Type B pancreatic cell (in vitro differentiated cells): ENCODE measurements at regions not wholly inside any gene's neighbourhood (a gene's known extent, or its start where the extent isn't known, plus 50 kb on each side); places are given as distances from the start of the nearest gene placed in this dataset.
A peak's percentile ranks its signal among the peaks of the same experiment; 100 is the strongest.

Experiments used
- DNase-seq: peaks from one replicate; pipeline ENCODE4 v3.0.0; 2021; ENCODE audit warnings: mixed read lengths; ENCODE audit not compliant: unreplicated experiment; ENCODE audit errors: extremely low spot score
- H3K27ac Mint-ChIP-seq: 2 replicates; pipeline ENCODE4 v1.8.0; 2021; ENCODE audit warnings: mild to moderate bottlenecking, mixed read lengths
- H3K27me3 Mint-ChIP-seq: 2 replicates; pipeline ENCODE4 v1.8.0; 2021; ENCODE audit warnings: mixed read lengths
- H3K36me3 Mint-ChIP-seq: 2 replicates; pipeline ENCODE4 v1.8.0; 2021; ENCODE audit warnings: mixed read lengths
- H3K4me1 Mint-ChIP-seq: one replicate; pipeline ENCODE4 v1.8.0; 2021; ENCODE audit warnings: mixed read lengths; ENCODE audit not compliant: unreplicated experiment
- H3K4me3 Mint-ChIP-seq: 2 replicates; pipeline ENCODE4 v1.8.0; 2021; ENCODE audit warnings: mild to moderate bottlenecking, mixed read lengths
- H3K9me3 Mint-ChIP-seq: 2 replicates; pipeline ENCODE4 v1.8.0; 2021; ENCODE audit warnings: mixed read lengths
- CTCF ChIP-seq: fragments of 200-600 bp; sonication (generic); conservative IDR thresholded peaks from 2 replicates; pipeline ENCODE4 v1.5.0; 2021; ENCODE audit warnings: antibody characterized with exemption, mild to moderate bottlenecking

GRCh38 chr5:106610041-106610440, 1060.7 kb downstream of the EFNA5 start:
- H3K4me1 Mint-ChIP-seq, result no peaks in the 10 kb centered on the region
- H3K9me3 Mint-ChIP-seq, result no peaks in the 10 kb centered on the region
- H3K4me3 Mint-ChIP-seq, result no peak overlapping the region
- no peak for DNase-seq
- no peaks in the 10 kb centered on the region for H3K27me3 Mint-ChIP-seq
- no peak overlapping the region for H3K27ac Mint-ChIP-seq
- no peaks in the 10 kb centered on the region for H3K36me3 Mint-ChIP-seq
- TF ChIP-seq CTCF, result no peak

- no peak for TF ChIP-seq CTCF
- H3K36me3 Mint-ChIP-seq, result no peaks in the 10 kb centered on the region
- peaks cover 5% of the 10 kb centered on the region for H3K9me3 Mint-ChIP-seq
- no peaks in the 10 kb centered on the region for H3K4me1 Mint-ChIP-seq
- no peak overlapping the region for H3K27ac Mint-ChIP-seq
- no peaks in the 10 kb centered on the region for H3K27me3 Mint-ChIP-seq
- peak overlapping the region; percentile 2 for H3K4me3 Mint-ChIP-seq
- DNase-seq, result no peak
Observed at GRCh38 chr5:106601620-106602019, 1069.1 kb downstream of the EFNA5 start.

- H3K27me3 Mint-ChIP-seq, result no peaks in the 10 kb centered on the region
- H3K9me3 Mint-ChIP-seq, result peaks cover 5% of the 10 kb centered on the region
- no peak overlapping the region for H3K27ac Mint-ChIP-seq
- H3K4me3 Mint-ChIP-seq, result no peak overlapping the region
- TF ChIP-seq CTCF, result no peak
- no peaks in the 10 kb centered on the region for H3K4me1 Mint-ChIP-seq
- no peak for DNase-seq
- no peaks in the 10 kb centered on the region for H3K36me3 Mint-ChIP-seq
Observed at GRCh38 chr5:106600803-106601202, 1069.9 kb downstream of the EFNA5 start.

GRCh38 chr5:106595864-106596263, 1074.9 kb downstream of the EFNA5 start:
- Mint-ChIP-seq H3K36me3 (no peaks in the 10 kb centered on the region), H3K4me1 (no peaks in the 10 kb centered on the region), H3K9me3 (no peaks in the 10 kb centered on the region), H3K27ac (no peak overlapping the region), H3K27me3 (no peaks in the 10 kb centered on the region), H3K4me3 (no peak overlapping the region)
- TF ChIP-seq CTCF, result no peak
- no peak for DNase-seq

- no peak for TF ChIP-seq CTCF
- no peaks in the 10 kb centered on the region for H3K27me3 Mint-ChIP-seq
- H3K36me3 Mint-ChIP-seq, result no peaks in the 10 kb centered on the region
- H3K4me1 Mint-ChIP-seq, result no peaks in the 10 kb centered on the region
- H3K9me3 Mint-ChIP-seq, result no peaks in the 10 kb centered on the region
- no peak overlapping the region for H3K27ac Mint-ChIP-seq
- DNase-seq, result no peak
- H3K4me3 Mint-ChIP-seq, result no peak overlapping the region
Observed at GRCh38 chr5:106584268-106584667, 1086.5 kb downstream of the EFNA5 start.

- no peaks in the 10 kb centered on the region for H3K36me3 Mint-ChIP-seq
- TF ChIP-seq CTCF, result no peak
- no peaks in the 10 kb centered on the region for H3K27me3 Mint-ChIP-seq
- H3K4me1 Mint-ChIP-seq, result no peaks in the 10 kb centered on the region
- DNase-seq, result no peak
- no peak overlapping the region for H3K27ac Mint-ChIP-seq
- H3K4me3 Mint-ChIP-seq, result no peak overlapping the region
- no peaks in the 10 kb centered on the region for H3K9me3 Mint-ChIP-seq
Observed at GRCh38 chr5:106578736-106579135, 1092.0 kb downstream of the EFNA5 start.
